ENCODE measurements at regions not wholly inside any gene's neighbourhood (a gene's known extent, or its start where the extent isn't known, plus 50 kb on each side); places are given as distances from the start of the nearest gene placed in this dataset.

GRCh38 chr2:121038891-121039616 is 245.9 kb downstream of the TFCP2L1 start:
- no peak for TF ChIP-seq CTCF (IDR thresholded peaks at IDR 0.05)
- Mint-ChIP-seq H3K27ac (ENCODE audit: unreplicated experiment) (peak overlapping the region; percentile 68), H3K36me3 (ENCODE audit: low read depth) (peaks cover 2% of the 10 kb centered on the region), H3K4me3 (ENCODE audit: unreplicated experiment) (no peak overlapping the region), H3K9me3 (ENCODE audit: low read depth) (peaks cover 4% of the 10 kb centered on the region), H3K4me1 (ENCODE audit: low read depth) (peaks cover 6% of the 10 kb centered on the region), H3K27me3 (ENCODE audit: low read depth) (peaks cover 32% of the 10 kb centered on the region)
- no peak for DNase-seq (ENCODE audit: low spot score)

GRCh38 chr2:121039679-121040078 is 245.3 kb downstream of the TFCP2L1 start:
- H3K27ac Mint-ChIP-seq (ENCODE audit: unreplicated experiment), result no peak overlapping the region
- H3K4me3 Mint-ChIP-seq (ENCODE audit: unreplicated experiment), result no peak overlapping the region
- peaks cover 31% of the 10 kb centered on the region for H3K27me3 Mint-ChIP-seq (ENCODE audit: low read depth)
- TF ChIP-seq CTCF (IDR thresholded peaks at IDR 0.05), result no peak
- peaks cover 4% of the 10 kb centered on the region for H3K9me3 Mint-ChIP-seq (ENCODE audit: low read depth)
- DNase-seq (ENCODE audit: low spot score), result no peak
- H3K36me3 Mint-ChIP-seq (ENCODE audit: low read depth), result peaks cover 2% of the 10 kb centered on the region
- H3K4me1 Mint-ChIP-seq (ENCODE audit: low read depth), result peaks cover 6% of the 10 kb centered on the region

GRCh38 chr2:121041516-121041915 is 243.5 kb downstream of the TFCP2L1 start:
- peaks cover 28% of the 10 kb centered on the region for H3K27me3 Mint-ChIP-seq (ENCODE audit: low read depth)
- TF ChIP-seq CTCF (IDR thresholded peaks at IDR 0.05), result no peak
- H3K4me3 Mint-ChIP-seq (ENCODE audit: unreplicated experiment), result no peak overlapping the region
- peaks cover 2% of the 10 kb centered on the region for H3K36me3 Mint-ChIP-seq (ENCODE audit: low read depth)
- peaks cover 6% of the 10 kb centered on the region for H3K4me1 Mint-ChIP-seq (ENCODE audit: low read depth)
- H3K27ac Mint-ChIP-seq (ENCODE audit: unreplicated experiment), result no peak overlapping the region
- DNase-seq (ENCODE audit: low spot score), result no peak
- peaks cover 4% of the 10 kb centered on the region for H3K9me3 Mint-ChIP-seq (ENCODE audit: low read depth)

GRCh38 chr2:121043061-121043826 is 241.8 kb downstream of the TFCP2L1 start:
- peaks cover 22% of the 10 kb centered on the region for H3K27me3 Mint-ChIP-seq (ENCODE audit: low read depth)
- peaks cover 4% of the 10 kb centered on the region for H3K9me3 Mint-ChIP-seq (ENCODE audit: low read depth)
- no peak for TF ChIP-seq CTCF (IDR thresholded peaks at IDR 0.05)
- peaks cover 6% of the 10 kb centered on the region for H3K4me1 Mint-ChIP-seq (ENCODE audit: low read depth)
- H3K36me3 Mint-ChIP-seq (ENCODE audit: low read depth), result peaks cover 2% of the 10 kb centered on the region
- no peak overlapping the region for H3K27ac Mint-ChIP-seq (ENCODE audit: unreplicated experiment)
- no peak for DNase-seq (ENCODE audit: low spot score)
- no peak overlapping the region for H3K4me3 Mint-ChIP-seq (ENCODE audit: unreplicated experiment)

GRCh38 chr2:121043827-121044222 is 241.2 kb downstream of the TFCP2L1 start:
- Mint-ChIP-seq H3K4me1 (ENCODE audit: low read depth) (peaks cover 3% of the 10 kb centered on the region), H3K27ac (ENCODE audit: unreplicated experiment) (no peak overlapping the region), H3K9me3 (ENCODE audit: low read depth) (peaks cover 4% of the 10 kb centered on the region), H3K4me3 (ENCODE audit: unreplicated experiment) (no peak overlapping the region), H3K27me3 (ENCODE audit: low read depth) (peaks cover 22% of the 10 kb centered on the region), H3K36me3 (ENCODE audit: low read depth) (peaks cover 2% of the 10 kb centered on the region)
- no peak for DNase-seq (ENCODE audit: low spot score)
- no peak for TF ChIP-seq CTCF (IDR thresholded peaks at IDR 0.05)
